T-helper 17 cell (primary cell): ENCODE measurements at regions not wholly inside any gene's neighbourhood (a gene's known extent, or its start where the extent isn't known, plus 50 kb on each side); places are given as distances from the start of the nearest gene placed in this dataset.
A peak's percentile ranks its signal among the peaks of the same experiment; 100 is the strongest.

Source experiments
- ATAC-seq: fragments of 150-1000 bp; cut with Tn5 transposase; 2 replicates; pipeline ENCODE4 v1.10.0; 2021; ENCODE audit warnings: mild to moderate bottlenecking, moderate library complexity
- DNase-seq, 3 donors: peaks; one replicate each; pipeline versions ENCODE4 v3.0.0 to v3.0.0-alpha.2; 2020 to 2021
- H3K9me3 ChIP-seq: one replicate; pipeline ENCODE4 v1.7.0; 2013; ENCODE audit warnings: low read length, mild to moderate bottlenecking; ENCODE audit not compliant: control insufficient read depth, poor library complexity, severe bottlenecking
- H3K27ac Mint-ChIP-seq: one replicate; pipeline ENCODE4 v1.8.0; 2022; ENCODE audit warnings: mild to moderate bottlenecking, moderate library complexity, mixed read lengths
- H3K27me3 Mint-ChIP-seq: one replicate; pipeline ENCODE4 v1.8.0; 2022; ENCODE audit warnings: mixed read lengths
- H3K36me3 Mint-ChIP-seq: one replicate; pipeline ENCODE4 v1.8.0; 2022; ENCODE audit warnings: low read depth, mixed read lengths
- H3K4me1 Mint-ChIP-seq: one replicate; pipeline ENCODE4 v1.8.0; 2022; ENCODE audit warnings: mild to moderate bottlenecking, mixed read lengths
- H3K4me3 Mint-ChIP-seq: one replicate; pipeline ENCODE4 v1.8.0; 2022; ENCODE audit warnings: mild to moderate bottlenecking, moderate library complexity, mixed read lengths

GRCh38 chr6:113640051-113640450, 217.1 kb upstream of the MARCKS start:
- H3K4me3 Mint-ChIP-seq, result no peak overlapping the region
- no peaks in the 10 kb centered on the region for H3K27me3 Mint-ChIP-seq
- no peak overlapping the region for H3K27ac Mint-ChIP-seq
- no peak for DNase-seq
- H3K36me3 Mint-ChIP-seq, result no peaks in the 10 kb centered on the region
- no peaks in the 10 kb centered on the region for H3K4me1 Mint-ChIP-seq
- ATAC-seq, result no peak
- no peaks in the 10 kb centered on the region for H3K9me3 ChIP-seq

DNA sequence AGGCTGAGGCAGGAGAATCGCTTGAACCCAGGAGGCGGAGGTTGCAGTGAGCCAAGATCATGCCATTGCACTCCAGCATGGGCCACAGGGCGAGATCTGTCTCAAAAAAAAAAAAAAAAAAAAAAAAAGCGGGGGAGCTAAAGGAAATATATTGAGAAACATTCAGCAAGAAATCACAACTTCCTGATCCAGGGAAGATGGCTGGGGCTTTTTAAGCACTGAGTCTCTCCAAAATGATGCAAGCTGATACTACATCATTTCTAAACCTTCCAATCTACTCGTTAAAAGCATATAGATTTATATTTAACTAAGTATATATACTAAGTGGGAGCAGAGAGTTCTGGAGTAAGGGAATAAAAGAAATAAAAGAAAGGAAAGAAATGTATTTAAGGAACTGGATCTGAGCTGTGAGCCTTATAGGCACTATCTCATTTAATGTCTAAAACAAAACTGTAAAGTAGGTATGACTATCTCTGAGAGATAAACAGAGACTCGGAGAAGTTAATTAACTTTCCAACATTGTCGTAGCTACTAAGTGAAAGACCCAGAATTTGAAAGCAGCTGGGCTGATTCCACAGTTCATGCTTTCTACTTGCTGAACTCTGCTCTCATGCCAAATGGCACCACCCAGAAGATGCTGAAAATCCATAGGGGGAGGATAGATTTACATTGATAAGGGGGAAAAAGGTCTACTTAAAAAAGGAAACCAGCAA, 215.0 kb upstream of the MARCKS start:
- Mint-ChIP-seq H3K27ac (no peak overlapping the region), H3K4me3 (no peak overlapping the region), H3K36me3 (no peaks in the 10 kb centered on the region), H3K4me1 (no peaks in the 10 kb centered on the region), H3K27me3 (no peaks in the 10 kb centered on the region)
- no peaks in the 10 kb centered on the region for H3K9me3 ChIP-seq
- no peak for ATAC-seq
- no peak for DNase-seq

DNA sequence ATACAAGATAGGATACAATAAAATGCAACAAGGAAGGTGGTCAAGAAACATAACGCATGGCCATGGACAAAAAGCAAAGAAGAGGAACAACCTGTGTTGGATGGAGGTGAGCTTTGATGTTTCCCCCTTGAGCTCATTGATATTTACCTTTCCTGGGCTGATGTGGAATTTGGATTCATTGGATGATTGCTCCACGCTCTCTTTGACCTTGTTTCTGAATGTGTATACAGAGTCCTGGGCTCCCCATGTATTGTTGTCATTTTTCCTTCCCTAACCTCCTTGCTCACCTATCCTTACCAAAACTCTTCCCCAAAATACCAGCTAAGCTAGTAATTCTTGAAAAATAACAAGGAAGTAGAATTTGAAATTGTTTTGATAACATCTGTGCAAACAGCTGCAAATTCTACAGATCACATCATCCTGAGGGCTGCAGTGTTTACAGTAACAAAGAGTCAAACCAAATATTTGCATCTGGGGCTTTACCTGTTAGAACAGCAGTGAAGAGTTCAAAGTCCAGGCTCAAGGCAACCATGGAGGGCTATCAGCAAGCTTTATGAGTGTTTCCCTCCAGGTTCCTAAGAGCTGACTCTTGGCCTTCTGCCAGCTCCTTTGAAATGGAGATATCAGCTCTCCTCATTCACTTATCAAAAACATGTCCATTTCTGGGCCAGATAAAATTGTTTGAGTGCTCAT, 214.3 kb upstream of the MARCKS start:
- Mint-ChIP-seq H3K36me3 (no peaks in the 10 kb centered on the region), H3K4me3 (no peak overlapping the region), H3K4me1 (no peaks in the 10 kb centered on the region), H3K27me3 (no peaks in the 10 kb centered on the region), H3K27ac (no peak overlapping the region)
- peak; percentile 25 for ATAC-seq
- H3K9me3 ChIP-seq, result no peaks in the 10 kb centered on the region
- no peak for DNase-seq

GRCh38 chr6:113643407-113643770, 213.8 kb upstream of the MARCKS start:
- no peak overlapping the region for H3K27ac Mint-ChIP-seq
- H3K36me3 Mint-ChIP-seq, result no peaks in the 10 kb centered on the region
- H3K9me3 ChIP-seq, result no peaks in the 10 kb centered on the region
- ATAC-seq (no peak), DNase-seq (no peak)
- no peak overlapping the region for H3K4me3 Mint-ChIP-seq
- H3K27me3 Mint-ChIP-seq, result peaks cover 5% of the 10 kb centered on the region
- H3K4me1 Mint-ChIP-seq, result no peaks in the 10 kb centered on the region

DNA sequence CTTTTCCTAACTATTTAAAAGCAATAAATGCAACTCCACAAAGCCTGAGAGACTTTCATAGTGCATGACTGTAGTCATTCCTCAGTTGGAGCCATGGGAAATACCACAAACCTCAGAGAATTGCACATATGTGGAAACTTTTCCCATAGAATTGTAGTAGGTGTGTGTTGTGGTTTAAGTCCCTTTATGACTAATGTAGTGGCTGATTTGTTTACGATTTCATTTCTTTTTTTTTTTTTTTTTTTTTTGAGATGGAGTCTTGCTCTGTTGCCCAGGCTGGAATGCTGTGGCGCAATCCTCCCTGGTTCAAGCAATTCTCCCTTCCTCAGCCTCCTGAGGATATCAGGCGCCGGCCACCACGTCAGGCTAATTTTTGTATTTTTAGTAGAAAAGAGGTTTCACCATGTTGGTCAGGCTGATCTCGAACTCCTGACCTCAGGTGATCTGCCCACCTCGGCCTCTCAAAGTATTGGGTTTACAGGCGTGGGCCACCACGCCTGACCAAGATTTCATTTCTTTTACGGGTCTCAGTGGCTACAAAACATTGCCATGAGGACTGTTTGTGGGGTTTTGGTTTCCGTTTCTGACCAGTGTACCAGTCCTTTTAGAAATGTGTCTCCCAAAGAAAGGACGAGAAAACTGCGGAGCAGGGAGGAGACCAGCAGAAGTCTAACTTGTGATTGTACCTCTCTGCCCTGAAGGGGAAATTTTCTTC, 212.1 kb upstream of the MARCKS start:
- Mint-ChIP-seq H3K4me3 (no peak overlapping the region), H3K27ac (no peak overlapping the region), H3K36me3 (no peaks in the 10 kb centered on the region), H3K4me1 (no peaks in the 10 kb centered on the region), H3K27me3 (peaks cover 21% of the 10 kb centered on the region)
- H3K9me3 ChIP-seq, result no peaks in the 10 kb centered on the region
- ATAC-seq, result no peak
- no peak for DNase-seq

DNA sequence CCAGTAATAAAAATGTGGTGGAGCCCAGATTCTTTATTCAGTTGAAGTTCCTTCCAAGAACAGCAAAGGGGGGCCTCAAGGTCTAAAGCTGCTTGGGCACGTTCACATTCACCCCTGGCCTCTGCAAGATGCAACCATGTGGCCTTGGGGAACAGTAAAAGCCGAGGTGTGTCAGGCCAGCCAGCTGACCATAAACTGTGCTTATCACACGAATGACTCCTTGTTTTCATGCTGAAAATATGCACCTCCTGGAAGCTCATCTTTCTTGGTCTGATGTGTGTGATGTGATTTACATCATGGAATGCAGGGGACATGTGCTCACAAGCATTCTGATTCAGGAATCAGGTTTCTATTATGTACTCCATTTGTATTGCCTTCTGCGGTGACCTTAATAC, 211.6 kb upstream of the MARCKS start:
- no peak overlapping the region for H3K4me3 Mint-ChIP-seq
- H3K27me3 Mint-ChIP-seq, result peaks cover 25% of the 10 kb centered on the region
- DNase-seq (no peak), ATAC-seq (no peak)
- H3K27ac Mint-ChIP-seq, result no peak overlapping the region
- H3K36me3 Mint-ChIP-seq, result no peaks in the 10 kb centered on the region
- H3K4me1 Mint-ChIP-seq, result no peaks in the 10 kb centered on the region
- H3K9me3 ChIP-seq, result no peaks in the 10 kb centered on the region

GRCh38 chr6:113645986-113646385, 211.2 kb upstream of the MARCKS start:
- H3K4me1 Mint-ChIP-seq, result no peaks in the 10 kb centered on the region
- H3K27me3 Mint-ChIP-seq, result peaks cover 29% of the 10 kb centered on the region
- no peak overlapping the region for H3K4me3 Mint-ChIP-seq
- ATAC-seq (no peak), DNase-seq (no peak)
- H3K27ac Mint-ChIP-seq, result no peak overlapping the region
- no peaks in the 10 kb centered on the region for H3K36me3 Mint-ChIP-seq
- H3K9me3 ChIP-seq, result no peaks in the 10 kb centered on the region

DNA sequence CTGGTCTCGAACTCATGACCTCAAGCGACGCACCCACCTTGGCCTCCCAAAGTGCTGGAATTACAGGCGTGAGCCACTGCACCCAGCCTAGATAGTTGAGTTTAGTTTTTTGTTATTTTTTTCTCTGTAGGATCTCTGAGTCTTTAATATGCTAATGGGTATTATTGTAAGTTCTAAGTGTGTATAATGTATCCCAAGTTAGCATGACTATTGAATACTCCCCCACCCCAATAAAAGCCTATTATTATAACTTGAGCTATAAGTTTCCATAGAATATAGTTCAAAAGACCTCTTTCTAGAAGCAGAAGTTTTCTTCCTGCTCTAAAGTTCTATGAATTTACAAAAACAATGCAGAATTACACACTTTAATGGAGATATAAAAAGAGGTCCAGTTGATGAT, 210.4 kb upstream of the MARCKS start:
- Mint-ChIP-seq H3K4me1 (no peaks in the 10 kb centered on the region), H3K4me3 (no peak overlapping the region), H3K27me3 (peaks cover 32% of the 10 kb centered on the region), H3K27ac (no peak overlapping the region), H3K36me3 (no peaks in the 10 kb centered on the region)
- ATAC-seq (no peak), DNase-seq (no peak)
- H3K9me3 ChIP-seq, result no peaks in the 10 kb centered on the region

DNA sequence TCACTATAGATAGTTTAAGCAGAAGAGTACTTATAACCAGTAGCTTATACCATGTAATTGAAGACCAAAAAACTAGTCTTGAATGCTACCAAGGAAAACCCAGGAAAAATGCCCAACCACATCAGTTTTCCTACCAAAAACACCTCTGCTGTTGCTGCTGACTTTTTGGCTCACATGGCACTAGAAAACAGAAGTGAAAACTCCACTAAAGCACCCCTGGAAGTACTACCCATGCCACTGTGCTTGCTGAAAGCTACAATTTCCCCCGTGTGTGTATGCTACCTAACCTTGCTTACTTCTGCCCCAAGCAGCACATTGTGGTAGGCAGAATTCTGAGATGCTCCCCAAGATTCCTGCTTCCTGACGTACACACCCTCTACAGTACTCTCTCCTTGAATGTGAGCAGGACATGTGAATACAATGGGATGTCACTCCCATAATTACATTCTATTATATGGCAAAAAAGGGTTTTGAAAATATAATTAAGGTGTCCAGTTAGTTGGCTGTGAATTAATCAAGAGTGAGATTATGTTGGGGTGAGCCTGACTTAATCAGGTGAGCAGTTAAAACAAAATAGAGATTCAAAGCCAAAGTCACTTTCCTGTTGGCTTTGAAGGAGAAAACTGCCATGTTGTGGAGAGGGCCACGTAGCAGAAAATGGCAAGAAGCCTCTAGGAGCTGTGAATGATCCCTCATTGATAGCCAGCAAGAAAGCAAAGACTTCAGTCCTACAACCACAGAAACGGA, 209.8 kb upstream of the MARCKS start:
- H3K9me3 ChIP-seq, result no peaks in the 10 kb centered on the region
- no peak for DNase-seq
- no peaks in the 10 kb centered on the region for H3K36me3 Mint-ChIP-seq
- H3K4me3 Mint-ChIP-seq, result no peak overlapping the region
- H3K27ac Mint-ChIP-seq, result no peak overlapping the region
- no peaks in the 10 kb centered on the region for H3K4me1 Mint-ChIP-seq
- peak; percentile 39 for ATAC-seq
- H3K27me3 Mint-ChIP-seq, result peaks cover 32% of the 10 kb centered on the region

DNA sequence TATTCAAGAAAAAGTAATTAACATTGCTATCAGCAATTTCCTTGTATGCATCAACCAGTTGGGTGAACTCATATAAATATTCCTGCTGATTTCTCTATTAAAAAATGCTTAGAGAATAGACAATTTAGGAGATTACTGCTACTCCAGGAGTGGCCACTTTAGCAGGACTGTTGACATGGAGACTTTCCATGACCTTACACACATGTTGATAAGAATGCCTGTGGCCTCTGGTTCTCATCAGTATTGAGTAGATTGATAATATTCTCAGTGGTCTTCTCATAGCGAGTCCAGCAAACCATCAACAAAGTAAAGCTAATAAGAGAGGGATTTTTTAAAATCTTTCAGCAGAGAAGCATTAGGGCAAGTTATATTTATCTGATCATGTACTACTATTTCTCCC, 208.4 kb upstream of the MARCKS start:
- DNase-seq, result no peak
- Mint-ChIP-seq H3K36me3 (no peaks in the 10 kb centered on the region), H3K27me3 (peaks cover 32% of the 10 kb centered on the region), H3K27ac (no peak overlapping the region), H3K4me1 (no peaks in the 10 kb centered on the region), H3K4me3 (no peak overlapping the region)
- no peak for ATAC-seq
- H3K9me3 ChIP-seq, result no peaks in the 10 kb centered on the region

DNA sequence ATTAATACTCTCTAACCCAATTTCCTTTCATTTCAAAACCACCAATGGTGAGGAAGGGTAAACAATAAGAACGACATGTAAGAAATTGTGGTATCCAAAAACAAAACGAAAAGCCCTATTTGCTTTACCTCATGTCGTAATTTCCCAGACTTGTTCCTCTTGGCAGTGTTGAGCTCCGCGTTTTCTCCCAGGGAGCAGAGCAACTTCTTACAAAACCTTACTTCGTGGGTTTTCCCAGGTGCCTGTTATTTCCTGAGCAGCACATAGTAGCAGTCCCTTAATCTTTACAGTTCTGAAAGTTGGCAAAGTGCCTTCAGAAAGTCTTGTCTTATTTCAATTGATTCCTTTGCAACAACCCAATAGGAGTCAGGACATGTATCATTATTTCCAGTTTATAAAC, 207.9 kb upstream of the MARCKS start:
- DNase-seq (no peak), ATAC-seq (no peak)
- no peaks in the 10 kb centered on the region for H3K9me3 ChIP-seq
- Mint-ChIP-seq H3K4me3 (no peak overlapping the region), H3K27me3 (peaks cover 32% of the 10 kb centered on the region), H3K36me3 (no peaks in the 10 kb centered on the region), H3K27ac (no peak overlapping the region), H3K4me1 (no peaks in the 10 kb centered on the region)

DNA sequence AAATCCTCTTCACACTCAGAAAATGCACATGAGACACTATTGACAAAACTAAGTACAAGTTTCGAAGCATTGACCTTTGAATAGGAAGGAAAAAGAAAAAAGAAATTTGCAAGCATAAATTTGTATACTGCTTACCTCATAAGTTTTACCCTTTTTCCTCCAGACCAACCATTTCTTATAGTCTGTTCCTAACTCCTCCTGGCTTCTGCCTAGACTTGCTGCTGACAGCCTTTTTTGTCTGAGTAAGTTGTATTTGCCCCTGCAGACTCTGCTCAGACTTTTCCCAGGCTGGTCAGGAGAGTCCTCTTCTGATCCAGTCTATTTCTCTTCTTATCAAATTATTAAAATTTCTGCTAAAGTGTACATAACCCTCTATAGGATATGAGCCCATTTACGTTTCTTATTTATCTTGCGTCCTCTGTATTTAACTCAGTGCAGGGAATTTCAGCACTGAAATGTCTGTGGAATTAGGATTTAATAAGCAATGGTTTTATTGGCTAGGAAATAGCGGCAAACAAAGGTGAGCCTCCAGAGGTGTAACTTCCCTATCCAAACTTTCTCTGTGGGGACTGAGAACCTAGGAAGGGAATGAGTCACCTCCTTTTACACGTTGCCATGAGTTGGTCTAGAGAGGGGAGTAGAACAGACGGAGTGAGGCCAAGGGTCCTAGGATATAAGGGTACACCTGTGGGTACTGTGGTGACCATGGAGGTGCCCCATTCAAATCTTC, 207.1 kb upstream of the MARCKS start:
- DNase-seq (no peak), ATAC-seq (no peak)
- Mint-ChIP-seq H3K36me3 (no peaks in the 10 kb centered on the region), H3K4me1 (no peaks in the 10 kb centered on the region), H3K4me3 (no peak overlapping the region), H3K27ac (no peak overlapping the region), H3K27me3 (peaks cover 32% of the 10 kb centered on the region)
- no peaks in the 10 kb centered on the region for H3K9me3 ChIP-seq

- H3K4me1 Mint-ChIP-seq, result no peaks in the 10 kb centered on the region
- H3K27me3 Mint-ChIP-seq, result peaks cover 32% of the 10 kb centered on the region
- H3K36me3 Mint-ChIP-seq, result no peaks in the 10 kb centered on the region
- no peak for DNase-seq
- no peaks in the 10 kb centered on the region for H3K9me3 ChIP-seq
- H3K4me3 Mint-ChIP-seq, result no peak overlapping the region
- H3K27ac Mint-ChIP-seq, result no peak overlapping the region
- ATAC-seq, result no peak
Measured at GRCh38 chr6:113650610-113650979, 206.6 kb upstream of the MARCKS start.
